NCI-H2227 treated with DMSO at 0.1 percent for 48 hours (cell line): ENCODE measurements at regions not wholly inside any gene's neighbourhood (a gene's known extent, or its start where the extent isn't known, plus 50 kb on each side); places are given as distances from the start of the nearest gene placed in this dataset.
"Not testable (repeated sequence)": the region's sequence is repeated elsewhere in the genome, so short reads cannot be mapped to it uniquely, and the experiment has no call there.

Experiments used
- DNase-seq: peaks from one replicate; lab custom pipeline; 2025; lab: John Stamatoyannopoulos, UW

DNA sequence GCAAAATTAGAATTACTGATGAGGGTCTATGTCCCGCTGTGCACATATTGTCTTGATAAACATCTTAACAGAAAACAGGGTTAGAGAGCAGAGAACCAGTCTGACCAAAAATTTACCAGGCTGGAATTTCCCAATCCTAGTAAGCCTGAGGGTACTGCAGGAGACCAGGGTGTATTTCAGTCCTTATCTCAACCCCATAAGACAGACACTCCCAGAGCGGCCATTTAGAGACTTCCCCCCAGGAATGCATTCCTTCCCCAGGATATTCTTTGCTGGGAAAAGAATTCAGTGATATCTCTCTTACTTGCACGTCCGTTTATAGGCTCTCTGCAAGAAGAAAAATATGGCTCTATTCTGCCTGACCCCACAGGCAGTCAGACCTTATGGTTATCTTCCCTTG lies 101.4 kb upstream of the FAM3C start:
- DNase-seq: not testable (repeated sequence)

DNA sequence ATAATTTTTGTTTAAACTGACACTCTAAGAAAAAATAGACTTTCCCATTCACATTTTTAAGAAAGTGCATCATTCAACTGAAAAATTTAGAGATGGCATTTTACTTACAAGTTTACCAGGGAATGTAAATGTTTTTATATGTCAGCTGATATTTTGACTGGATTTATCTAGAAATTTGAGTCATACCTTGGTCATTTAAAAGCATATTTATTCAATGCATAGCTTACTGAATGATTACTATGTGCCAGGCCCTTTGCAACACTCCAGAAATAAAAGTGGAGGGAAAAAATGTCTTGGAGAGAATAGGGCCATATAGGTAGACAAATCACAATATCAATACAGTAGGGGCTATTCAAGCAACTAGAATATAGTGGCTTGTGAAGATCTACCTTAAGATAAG lies 98.4 kb upstream of the FAM3C start:
- DNase-seq: no peak

DNA sequence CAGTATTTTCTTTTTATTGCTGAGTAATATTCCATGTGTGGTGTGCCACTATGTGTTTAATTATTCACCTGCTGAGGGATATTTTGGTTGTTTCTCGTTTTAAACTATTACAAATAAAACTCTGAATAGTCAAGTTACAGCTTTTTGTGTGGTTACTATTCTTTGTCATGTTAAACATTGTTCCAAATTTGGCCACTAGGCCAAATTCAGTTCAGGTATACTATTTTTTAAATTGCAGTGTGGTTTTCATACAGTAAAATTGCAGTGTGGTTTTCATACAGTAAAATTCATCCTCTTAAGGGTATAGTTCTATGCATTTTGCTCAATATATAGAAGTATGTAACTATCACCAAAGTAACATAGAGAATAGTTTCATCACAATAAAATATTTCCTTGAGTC lies 97.4 kb upstream of the FAM3C start:
- no peak for DNase-seq

DNA sequence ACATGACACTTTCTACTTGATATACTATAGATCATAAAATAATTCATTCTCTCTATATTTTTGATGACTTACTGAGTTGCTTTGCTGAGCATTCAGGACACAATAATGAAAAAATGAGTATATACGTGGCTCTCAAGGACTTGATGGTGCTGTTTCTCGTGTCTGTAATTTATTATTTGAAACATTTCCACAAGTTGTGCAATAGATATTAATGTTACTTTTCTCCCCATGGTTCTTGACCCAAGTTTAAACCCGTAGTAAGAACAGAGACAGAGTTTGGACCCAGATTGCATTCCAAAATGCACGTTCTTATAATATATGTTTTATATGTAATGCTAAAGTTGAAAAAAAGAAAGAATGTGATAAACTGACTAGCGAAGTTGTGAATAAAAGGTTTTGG lies 94.2 kb upstream of the FAM3C start:
- DNase-seq: no peak

DNA sequence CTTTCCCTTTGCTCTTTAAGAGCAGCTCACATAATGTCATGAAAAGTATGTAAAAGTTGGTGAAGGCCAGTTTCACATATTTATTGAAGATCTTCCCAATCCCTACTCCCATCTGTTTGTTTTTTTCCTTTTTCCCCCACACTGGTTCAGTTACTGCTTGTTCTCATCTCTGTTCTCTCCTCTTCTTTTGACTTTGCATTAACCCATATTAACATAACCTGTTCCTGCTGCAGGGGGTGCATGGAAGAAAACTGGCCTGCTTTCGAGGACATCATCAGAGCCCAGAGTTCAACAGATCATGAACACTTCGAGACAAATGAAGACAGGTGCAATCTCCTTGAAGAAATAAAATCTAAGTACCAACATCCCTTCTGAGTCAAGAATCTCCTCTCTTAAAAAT lies 93.3 kb upstream of the FAM3C start:
- DNase-seq: no peak

DNA sequence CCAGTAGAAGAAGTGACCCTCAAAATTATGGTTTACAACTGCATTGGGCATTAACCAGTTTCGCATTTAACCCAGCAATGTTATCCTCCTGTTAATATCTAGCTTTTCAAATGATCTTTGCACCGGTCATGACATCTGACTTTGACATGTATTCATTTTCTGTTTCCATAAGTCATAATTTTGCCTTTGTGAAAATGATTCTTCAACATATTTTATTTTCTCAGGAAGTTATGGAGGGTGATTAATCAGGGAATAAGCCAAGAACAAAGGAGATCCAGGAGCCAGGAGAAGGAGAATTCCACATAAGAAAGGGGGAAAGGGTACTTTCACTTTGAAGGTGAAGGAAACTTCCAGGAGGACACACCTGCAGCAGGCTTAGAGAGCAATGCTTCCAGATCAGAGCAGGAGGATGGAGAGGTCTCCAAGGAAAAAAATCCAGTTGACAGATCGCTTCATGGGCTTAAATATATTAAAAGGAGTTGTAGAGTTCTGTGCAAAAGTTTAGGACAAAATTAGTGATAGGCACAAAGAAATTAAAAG lies 92.1 kb upstream of the FAM3C start:
- DNase-seq: no peak

DNA sequence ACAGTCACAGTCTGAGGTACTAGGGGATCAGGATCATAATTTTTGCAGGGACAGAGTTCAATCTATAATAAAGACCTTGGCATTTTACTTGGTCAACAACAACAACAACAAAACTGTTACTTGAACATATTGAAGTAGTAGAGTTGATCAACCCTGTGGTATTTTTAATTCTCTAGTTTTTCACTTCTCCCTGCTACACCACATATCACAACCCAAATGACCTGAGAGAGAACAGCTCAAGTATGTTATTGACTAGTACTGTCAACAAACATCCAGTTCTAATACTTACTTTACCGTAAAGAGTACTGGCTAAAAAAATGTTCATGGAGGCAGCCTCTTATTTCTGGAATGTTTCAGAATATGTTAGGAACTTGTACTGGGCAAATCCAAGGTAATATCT lies 90.5 kb upstream of the FAM3C start:
- no peak for DNase-seq

DNA sequence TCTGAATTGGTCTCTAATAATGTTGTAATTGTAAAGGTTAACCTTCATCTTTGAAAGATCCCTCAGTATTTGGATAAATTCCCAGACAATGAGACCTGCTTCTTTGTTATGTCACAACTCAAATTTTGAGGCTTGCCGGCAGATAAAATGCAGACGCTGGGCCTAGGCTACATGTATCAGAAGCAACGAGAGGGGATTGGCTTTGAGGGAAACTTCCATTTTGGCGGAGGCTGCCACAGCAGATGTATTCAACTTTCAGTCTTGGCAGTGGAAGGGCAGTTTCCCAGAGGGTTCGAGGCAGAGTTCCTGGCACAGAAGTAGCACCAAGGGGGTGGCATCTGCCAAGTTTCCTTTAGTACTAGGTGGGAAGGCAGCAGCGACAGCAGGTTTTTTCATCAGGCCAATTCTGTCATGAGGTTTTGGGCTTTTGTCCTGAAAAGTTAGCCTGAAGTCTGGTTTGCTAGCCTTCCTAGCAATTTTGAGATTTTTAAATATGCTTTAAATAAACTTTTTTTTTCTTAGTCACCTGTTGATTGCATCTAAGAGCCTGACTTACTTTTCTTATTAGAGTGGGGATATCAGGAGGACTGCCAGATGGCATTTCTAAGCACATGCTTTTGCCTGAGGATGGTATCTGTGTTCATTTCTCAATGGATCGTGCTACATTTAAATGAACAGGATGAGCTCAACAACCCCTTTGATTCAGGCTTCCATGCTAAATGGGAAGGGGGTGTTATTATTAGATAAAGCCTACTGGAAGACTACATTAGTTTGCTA lies 89.5 kb upstream of the FAM3C start:
- DNase-seq: no peak

DNA sequence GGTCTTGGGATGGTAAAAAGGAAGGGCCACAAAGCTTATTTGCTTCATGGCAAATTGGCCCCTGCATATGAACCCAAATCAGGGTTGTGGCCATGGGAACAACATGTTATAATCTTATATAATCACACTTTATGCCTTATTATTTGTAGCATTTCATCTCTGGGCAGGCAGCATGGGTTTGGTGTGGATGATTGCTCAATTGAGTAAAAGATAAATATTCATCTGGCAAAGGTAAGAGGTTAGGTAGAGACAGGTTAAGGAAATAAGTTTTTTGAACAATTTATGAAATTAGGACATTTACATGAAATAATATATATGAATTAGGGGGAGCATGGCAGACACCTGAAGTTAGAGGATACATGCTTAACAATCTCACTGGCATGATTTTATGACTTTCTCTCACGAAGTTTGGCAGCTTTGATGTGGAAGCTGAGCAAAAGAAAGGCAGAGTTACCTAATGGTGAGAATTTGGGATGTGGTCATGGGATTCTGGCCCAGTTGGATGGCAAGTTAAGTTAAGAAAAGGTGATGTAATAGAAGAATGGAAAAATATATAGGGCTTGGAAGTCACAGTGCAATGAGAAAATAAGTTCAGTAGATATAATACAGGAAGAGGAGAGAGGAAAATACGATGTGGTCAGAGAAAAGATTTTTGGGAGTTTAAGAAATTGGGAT lies 88.1 kb upstream of the FAM3C start:
- DNase-seq: no peak

DNA sequence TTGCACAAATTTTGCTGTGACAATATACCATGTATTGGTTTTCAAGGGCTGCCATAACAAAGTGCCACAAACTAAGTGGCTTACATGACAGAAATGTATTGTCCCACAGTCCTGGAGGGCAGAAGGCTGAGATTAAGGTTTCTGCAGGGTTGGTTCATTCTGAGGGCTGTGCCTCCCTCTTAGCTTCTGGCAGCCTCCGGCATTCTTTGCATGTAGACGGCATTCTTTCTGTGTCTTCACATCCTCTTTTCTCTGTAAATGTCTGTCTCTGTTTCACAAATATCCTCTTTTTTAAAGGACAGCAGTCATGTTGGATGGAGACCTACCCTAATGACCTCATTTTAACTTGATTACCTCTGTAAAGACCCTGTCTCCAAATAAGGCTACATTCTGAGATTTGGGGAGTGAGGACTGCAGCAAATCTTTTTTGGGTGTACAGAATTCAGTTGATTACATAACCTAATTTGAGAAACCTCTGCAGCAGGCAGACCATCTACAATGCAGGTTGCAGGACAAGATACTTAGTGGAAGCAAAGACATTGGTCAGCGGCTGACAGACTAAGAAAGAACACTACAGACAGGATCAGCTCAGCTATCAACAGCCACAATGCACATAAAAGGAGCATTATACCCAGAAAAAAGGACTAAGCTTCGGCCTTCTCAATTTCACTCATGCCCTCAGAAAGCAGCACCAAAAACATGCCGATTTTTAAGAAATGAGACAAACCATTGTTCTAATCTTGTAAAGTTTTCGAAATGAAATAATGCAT lies 84.6 kb upstream of the FAM3C start:
- DNase-seq: no peak

DNA sequence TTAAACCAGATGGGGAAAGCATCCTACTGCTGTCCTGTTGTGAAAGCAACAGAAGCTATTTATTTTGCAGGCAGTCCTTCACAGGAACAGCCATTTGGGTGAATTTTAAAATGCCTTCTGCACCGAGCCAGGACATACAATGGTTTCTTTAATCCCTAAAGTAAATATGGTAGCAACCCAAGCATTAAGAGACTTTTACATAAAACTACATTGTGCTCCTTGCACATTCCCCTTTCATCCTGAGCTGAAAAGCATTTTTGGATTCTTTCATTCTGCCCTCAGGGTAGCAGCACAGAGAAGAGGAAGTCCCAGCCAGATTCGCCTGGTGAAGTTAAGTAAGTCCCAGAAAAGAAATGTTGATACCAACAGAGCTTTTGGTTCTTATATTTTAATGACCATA lies 84.0 kb upstream of the FAM3C start:
- DNase-seq: no peak

DNA sequence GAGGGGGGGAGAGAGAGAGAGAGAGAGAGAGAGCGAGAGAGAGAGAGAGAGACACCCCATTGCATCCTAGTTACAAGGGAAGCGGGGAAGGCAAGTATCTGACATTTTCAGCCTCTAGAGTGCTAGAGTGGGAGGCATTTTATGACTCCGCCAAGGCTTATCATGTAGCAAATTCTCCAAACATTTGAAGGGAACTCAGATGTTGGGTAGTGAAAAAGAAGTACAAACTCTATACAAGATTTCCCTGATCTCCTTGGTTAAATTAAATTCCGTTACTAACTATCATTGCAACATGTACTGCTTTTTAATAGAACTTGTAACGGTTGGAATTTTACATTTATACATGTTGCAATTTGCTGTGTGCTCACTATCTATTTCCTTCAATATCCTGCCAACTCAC lies 83.4 kb upstream of the FAM3C start:
- no peak for DNase-seq

DNA sequence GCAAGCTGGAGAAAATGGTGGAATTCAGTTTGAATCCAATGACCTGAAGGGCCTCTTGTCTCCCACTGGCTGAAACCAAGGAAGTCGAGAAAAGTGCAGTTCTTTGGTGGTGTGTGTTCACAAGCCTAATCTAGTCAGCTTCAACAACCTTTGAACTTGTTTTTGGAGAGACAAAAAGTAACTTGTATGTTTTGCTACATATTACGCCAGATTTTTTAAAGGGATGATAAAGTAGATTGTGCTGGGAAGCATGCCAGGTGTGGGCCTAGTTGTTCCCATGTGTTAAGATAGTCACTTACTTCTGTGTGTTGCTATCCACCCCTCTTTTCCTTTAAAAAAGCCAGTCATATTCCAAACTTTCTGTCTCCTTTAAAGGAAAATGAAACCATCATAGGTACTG lies 79.7 kb upstream of the FAM3C start:
- DNase-seq: no peak

DNA sequence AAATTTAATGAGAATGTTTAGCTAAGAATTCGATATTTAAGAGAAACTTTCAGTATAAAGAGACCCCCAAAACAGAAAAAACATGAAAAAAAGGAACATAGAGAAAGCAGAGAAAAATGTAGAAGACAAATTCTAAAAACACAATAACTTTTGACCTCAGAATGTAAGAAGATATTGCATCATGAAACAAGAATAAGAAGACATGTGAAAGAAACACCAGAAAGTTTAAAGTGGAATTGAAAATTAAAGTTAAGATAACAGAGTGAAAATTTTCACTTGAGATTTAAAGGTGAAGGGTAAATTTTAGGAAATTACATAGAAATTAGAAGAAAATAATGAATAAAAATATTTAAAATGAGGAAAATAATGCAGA lies 78.2 kb upstream of the FAM3C start:
- no peak for DNase-seq

DNA sequence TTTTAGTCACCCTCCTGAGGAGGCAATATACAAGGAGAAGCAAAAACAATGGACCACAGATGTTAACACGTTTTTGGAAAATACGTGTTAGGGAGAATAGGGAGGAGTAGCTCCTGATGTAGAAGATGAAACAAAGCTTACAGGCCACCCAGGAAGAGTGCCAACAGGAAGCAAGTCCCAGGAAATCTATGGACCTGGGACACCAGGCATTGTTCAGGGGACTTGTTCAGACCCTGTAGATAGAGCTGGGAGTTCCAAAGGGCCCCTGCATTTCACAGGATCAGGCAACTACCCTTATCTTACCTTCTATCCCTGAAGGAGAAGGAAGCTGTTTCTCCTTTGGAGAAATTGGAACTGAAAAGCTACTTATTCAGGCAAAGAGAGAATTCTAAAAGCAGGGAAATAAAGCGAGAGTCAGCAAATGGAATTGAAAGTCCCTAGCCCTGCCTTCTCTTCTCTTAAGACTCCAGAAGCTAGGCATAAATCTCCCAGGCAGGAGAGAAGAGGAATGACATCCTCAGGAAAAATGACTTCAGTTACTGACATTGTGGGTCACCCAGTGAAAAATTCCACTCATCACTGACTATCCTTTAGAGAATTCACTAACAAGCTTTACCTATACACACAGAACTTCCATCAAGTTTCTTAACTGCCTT lies 77.7 kb upstream of the FAM3C start:
- DNase-seq: no peak

DNA sequence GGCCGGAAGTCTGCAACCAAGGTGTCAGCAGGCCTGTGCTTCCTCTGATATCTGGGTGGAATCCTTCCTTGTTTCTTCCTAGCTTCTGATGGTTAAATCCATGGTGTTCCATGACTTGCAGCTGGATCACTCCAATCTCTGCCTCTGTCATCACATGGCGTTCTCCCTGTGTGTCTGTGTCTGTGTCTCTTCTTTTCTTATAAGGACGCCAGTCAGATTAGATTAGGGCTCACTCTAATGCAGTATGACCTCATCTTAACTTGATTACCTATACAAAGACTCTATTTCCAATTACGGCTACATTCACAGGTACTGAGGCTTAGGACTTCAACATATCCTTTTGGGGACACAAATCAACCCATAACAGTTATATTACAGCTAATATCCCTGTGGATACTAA lies 70.3 kb upstream of the FAM3C start:
- DNase-seq: no peak

DNA sequence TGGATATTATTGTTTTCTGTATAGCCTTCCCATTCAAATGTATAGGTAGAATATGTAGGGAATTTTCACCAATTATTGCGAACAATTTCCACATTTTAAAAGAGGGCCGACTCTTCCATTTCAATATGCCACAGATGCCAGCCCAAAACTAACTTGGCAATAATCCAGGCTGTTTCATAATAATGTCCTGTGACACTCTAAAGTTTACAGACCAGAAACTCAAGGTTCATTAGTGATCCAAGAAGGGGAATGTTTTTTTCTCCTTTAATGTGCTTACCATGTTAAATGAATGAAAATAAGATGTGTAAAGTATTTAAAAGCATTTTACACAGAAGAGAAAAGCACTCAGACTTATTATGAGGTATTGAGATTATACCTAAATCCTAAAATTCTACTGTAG lies 63.0 kb upstream of the FAM3C start:
- no peak for DNase-seq

DNA sequence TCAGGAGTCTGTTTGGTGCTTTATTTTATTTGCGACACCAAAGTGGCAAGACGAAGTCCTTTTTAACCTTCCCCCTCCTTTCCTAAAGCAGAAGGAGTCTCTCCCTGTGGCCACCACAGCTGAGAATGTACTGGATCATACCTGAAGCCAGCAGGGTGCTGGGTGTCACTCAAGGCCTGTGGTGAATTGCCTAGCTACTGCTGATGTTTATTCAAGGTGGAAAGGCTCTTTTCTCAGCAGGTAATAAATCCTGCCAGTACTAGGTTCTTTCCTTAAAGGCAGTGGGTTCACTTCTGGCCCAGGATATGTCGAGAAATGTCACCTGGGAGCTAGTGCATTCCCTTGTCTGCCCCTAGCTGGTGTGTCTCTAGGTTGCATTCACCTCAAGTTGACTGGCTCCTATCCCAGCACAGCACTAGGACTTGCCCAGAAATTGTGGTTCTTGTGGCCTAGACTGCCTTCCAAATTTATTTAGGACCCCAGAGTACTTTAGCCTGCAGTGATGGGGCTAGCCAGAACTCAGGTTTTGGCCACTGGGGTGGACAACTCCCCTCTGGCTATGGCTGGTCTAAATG lies 60.8 kb upstream of the FAM3C start:
- no peak for DNase-seq

DNA sequence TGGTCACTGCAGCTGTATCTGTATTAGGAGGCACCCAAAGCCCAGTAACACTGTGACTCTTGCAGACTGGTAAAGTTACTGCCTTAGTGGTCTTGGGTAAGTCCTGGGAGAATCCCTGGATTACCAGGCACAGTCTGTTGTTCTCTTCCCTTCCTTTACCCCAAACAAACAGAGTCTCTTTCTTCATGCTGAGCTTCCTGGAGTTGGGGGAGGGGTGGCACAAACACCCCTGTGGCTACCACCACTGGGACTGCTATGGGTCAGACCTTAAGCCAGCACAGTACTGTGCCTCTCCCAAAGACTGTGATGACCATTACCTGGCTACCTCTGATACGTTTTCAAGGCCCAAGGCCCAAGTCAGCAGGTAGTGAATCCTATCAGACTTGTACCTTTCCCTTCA lies 59.9 kb upstream of the FAM3C start:
- no peak for DNase-seq

DNA sequence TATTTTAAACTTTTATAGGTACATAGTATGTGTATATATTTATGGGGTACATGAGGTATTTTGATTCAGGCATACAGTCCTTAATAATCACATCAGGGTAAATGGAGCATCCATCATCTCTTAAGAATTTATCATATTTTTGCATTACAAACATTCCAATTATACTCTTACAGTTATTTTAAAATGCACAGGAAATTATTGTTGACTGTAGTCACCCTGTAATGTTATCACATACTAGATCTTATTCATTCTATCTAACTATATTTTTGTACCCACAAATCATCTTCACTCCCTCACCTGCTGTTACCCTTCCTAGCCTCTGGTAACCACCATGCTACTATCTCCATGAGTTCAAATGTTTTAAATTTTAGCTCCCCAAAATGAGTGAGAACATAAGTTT lies 56.3 kb upstream of the FAM3C start:
- no peak for DNase-seq

DNA sequence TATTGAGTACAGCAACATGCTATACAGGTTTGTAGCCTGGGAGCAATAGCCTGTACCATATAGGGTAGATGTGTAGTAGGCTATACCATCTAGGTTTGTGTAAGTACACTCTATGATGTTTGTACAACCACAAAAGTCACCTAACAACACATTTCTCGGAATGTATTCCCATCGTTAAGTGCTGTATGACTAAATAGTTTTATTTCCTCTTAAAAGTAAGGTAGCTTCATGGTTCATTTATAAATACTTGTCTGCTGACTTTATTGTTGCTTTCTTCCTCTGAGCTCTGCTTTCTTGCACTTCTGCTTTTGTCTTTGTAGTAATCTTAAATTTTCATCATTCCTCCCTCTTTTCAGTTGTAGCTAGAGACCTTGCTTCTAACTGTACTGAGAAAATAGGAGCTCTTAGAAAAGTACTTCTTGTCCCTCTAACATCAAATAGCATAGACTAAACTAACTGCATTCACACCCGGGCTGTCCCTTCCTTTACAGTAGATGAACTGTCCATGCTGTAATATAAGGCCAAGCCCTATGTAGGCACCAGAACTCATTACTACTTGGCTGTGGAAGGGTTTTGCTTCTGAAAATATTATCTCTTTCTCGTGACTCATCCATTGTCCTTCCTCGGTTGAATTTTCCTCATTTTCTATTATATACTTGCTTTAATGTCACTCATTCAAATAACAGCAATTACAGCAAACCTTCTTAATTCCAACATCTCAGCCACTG lies 55.4 kb upstream of the FAM3C start:
- DNase-seq: no peak
